ENCODE measurements at regions not wholly inside any gene's neighbourhood (a gene's known extent, or its start where the extent isn't known, plus 50 kb on each side); places are given as distances from the start of the nearest gene placed in this dataset.

- Histone ChIP-seq H4K8ac (ENCODE audit: low read depth in 2 of 2, low read length in 2 of 2) (no peak overlapping the region), H2BK20ac (ENCODE audit: low read depth, low read length) (no peak overlapping the region), H3K9me3 (ENCODE audit: control insufficient read depth, insufficient read depth, low read length) (no peaks in the 10 kb centered on the region), H2BK15ac (ENCODE audit: low read depth, low read length) (no peak overlapping the region), H3K79me1 (ENCODE audit: low read depth in 1 of 2, low read length in 2 of 2) (no peaks in the 10 kb centered on the region), H3K9ac (ENCODE audit: low read depth, low read length) (no peak overlapping the region), H3K18ac (ENCODE audit: low read depth, low read length) (no peak overlapping the region), H3K27ac (ENCODE audit: insufficient read depth, low read length) (no peak overlapping the region), H3K36me3 (ENCODE audit: control insufficient read depth, insufficient read depth, low read length) (no peaks in the 10 kb centered on the region), H2AK5ac (ENCODE audit: low read depth, low read length) (no peak overlapping the region), H3K56ac (ENCODE audit: extremely low read depth, insufficient read depth, low read length) (no peak overlapping the region), H2AK9ac (replicated peaks; ENCODE audit: low read depth, low read length, poor library complexity) (no peak overlapping the region), H2AFZ (replicated peaks; ENCODE audit: low read length, poor library complexity) (no peak overlapping the region), H2BK5ac (ENCODE audit: low read depth, low read length, poor library complexity, severe bottlenecking) (no peak overlapping the region), H3K4me1 (ENCODE audit: control insufficient read depth, insufficient read depth, low read length) (no peaks in the 10 kb centered on the region), H3K4me3 (ENCODE audit: insufficient read depth, low read depth, low read length) (no peak overlapping the region), H3K4me2 (ENCODE audit: low read depth, low read length) (no peak overlapping the region), H4K91ac (ENCODE audit: insufficient read depth, low read depth, low read length) (no peak overlapping the region), H3K27me3 (ENCODE audit: control insufficient read depth, insufficient read depth, low read length) (no peaks in the 10 kb centered on the region), H4K20me1 (ENCODE audit: insufficient read depth, low read length) (no peaks in the 10 kb centered on the region), H4K5ac (ENCODE audit: low read depth, low read length) (no peak overlapping the region), H2BK120ac (ENCODE audit: low read depth, low read length) (no peak overlapping the region), H3K14ac (replicated peaks; ENCODE audit: low read depth, low read length) (no peak overlapping the region), H3K9me1 (ENCODE audit: insufficient read depth, low read length) (no peaks in the 10 kb centered on the region), H3K23ac (ENCODE audit: low read depth, low read length) (no peak overlapping the region), H3K4ac (ENCODE audit: low read depth, low read length) (no peak overlapping the region)
- no TSS peak for BruUV-seq (replicated peaks)
- DNase-seq, result no peak
- 60% methylated on average over 4 of the region's 4 CpGs; no CpG with 5 or more reads in 1 of the 2 experiments for WGBS, 2 experiments (ENCODE audit: extremely low coverage in 2 of 2, insufficient read length in 1 of 2)
- ChIA-PET POLR2A (ENCODE audit: unreplicated experiment) (no interaction called here), CTCF (interaction anchor here (0.7 kb wide), 1 partner anchor 11 kb away, joined by 3 read pairs; no protein-coding TSS in a partner anchor)
- no peak for ATAC-seq (ENCODE audit: low read depth)
- in situ Hi-C loops (cut with MboI; ENCODE audit: low sequenced_read_pairs), result no loop called here
- TF ChIP-seq USF2 (IDR thresholded peaks at IDR 0.05; ENCODE audit: low read depth, low read length) (no peak), MAFK (IDR thresholded peaks at IDR 0.05; ENCODE audit: low read depth, low read length) (no peak), RFX5 (IDR thresholded peaks at IDR 0.05; ENCODE audit: low read depth, low read length) (no peak), MAZ (IDR thresholded peaks at IDR 0.05; ENCODE audit: borderline replicate concordance, low read depth, low read length) (no peak), RAD21 (IDR thresholded peaks at IDR 0.05; ENCODE audit: low read length) (no peak), FOS (IDR thresholded peaks at IDR 0.05; ENCODE audit: low read depth, low read length) (no peak), CHD1 (IDR thresholded peaks at IDR 0.05; ENCODE audit: low read depth, low read length) (no peak), CTCF (conservative IDR thresholded peaks at IDR 0.05; ENCODE audit: low read depth, low read length) (no peak), MXI1 (IDR thresholded peaks at IDR 0.05; ENCODE audit: borderline replicate concordance, low read depth, low read length) (no peak), BHLHE40 (IDR thresholded peaks at IDR 0.05; ENCODE audit: low read depth, low read length) (no peak), SMC3 (IDR thresholded peaks at IDR 0.05; ENCODE audit: low read depth, low read length) (no peak)
- dilution Hi-C loops (cut with HindIII; ENCODE audit: low sequenced_read_pairs, unreplicated experiment), result no loop called here
- intact Hi-C loops (cut with micrococcal nuclease), result no loop called here
These were observed 53.6 kb upstream of the RORA start for GRCh38 chr15:61282661-61283060.
